ENCODE measurements at regions not wholly inside any gene's neighbourhood (a gene's known extent, or its start where the extent isn't known, plus 50 kb on each side); places are given as distances from the start of the nearest gene placed in this dataset.

DNA sequence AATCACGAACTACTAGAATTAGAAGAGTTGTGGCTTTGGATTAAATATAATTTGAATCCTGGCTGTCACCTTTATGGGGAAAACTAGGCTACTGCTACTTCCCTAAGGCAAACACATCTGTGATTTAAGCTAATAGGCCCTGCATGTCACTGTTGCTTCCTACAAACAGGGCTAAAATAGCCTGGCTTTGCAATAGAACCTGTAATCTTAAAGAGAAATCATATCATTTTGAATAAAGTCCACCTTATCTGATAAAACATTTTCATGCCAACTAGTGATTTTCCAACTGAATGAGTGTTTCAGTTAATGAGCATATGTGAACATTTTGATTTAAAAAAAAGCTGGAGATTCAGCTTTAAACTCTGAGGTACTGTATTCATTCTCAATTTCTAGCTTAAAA, 208.0 kb downstream of the GPR37 start:
- no peaks in the 10 kb centered on the region for H3K36me3 ChIP-seq (ENCODE audit: insufficient read depth, low read length)
- H3K4me2 ChIP-seq (ENCODE audit: low read length) = no peak overlapping the region
- H3K4me3 ChIP-seq (ENCODE audit: low read length) = no peak overlapping the region
- no peaks in the 10 kb centered on the region for H3K9me3 ChIP-seq (replicated peaks; ENCODE audit: low read length)
- no peak overlapping the region for H3K9ac ChIP-seq (ENCODE audit: low read depth, low read length)
- H3K27me3 ChIP-seq (ENCODE audit: control insufficient read depth, insufficient read depth, low read length) = no peaks in the 10 kb centered on the region
- H3K4me1 ChIP-seq (ENCODE audit: control insufficient read depth, insufficient read depth, low read length) = no peaks in the 10 kb centered on the region

DNA sequence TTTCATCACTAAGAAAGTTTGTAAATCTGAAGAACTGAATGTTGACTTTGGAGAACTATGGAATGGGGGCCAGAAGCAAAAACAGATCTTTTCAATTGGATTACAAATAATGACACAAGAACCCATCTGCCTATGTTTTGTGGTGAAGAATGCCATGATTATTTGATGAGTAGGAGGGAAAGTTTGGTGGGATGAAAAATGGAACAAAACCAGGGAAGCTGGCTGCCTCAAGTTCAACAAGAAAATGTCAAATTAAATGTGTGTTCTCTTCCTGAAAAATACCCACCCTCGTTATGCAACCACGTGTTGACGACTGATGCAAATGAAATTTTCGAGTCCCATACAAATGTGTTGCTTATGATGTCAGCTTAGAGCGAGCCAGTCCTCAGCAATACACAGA, 208.5 kb downstream of the GPR37 start:
- Histone ChIP-seq H3K36me3 (ENCODE audit: insufficient read depth, low read length) (no peaks in the 10 kb centered on the region), H3K4me3 (ENCODE audit: low read length) (no peak overlapping the region), H3K4me2 (ENCODE audit: low read length) (no peak overlapping the region), H3K9ac (ENCODE audit: low read depth, low read length) (no peak overlapping the region), H3K9me3 (replicated peaks; ENCODE audit: low read length) (no peaks in the 10 kb centered on the region), H3K27me3 (ENCODE audit: control insufficient read depth, insufficient read depth, low read length) (no peaks in the 10 kb centered on the region), H3K4me1 (ENCODE audit: control insufficient read depth, insufficient read depth, low read length) (peaks cover 4% of the 10 kb centered on the region)

DNA sequence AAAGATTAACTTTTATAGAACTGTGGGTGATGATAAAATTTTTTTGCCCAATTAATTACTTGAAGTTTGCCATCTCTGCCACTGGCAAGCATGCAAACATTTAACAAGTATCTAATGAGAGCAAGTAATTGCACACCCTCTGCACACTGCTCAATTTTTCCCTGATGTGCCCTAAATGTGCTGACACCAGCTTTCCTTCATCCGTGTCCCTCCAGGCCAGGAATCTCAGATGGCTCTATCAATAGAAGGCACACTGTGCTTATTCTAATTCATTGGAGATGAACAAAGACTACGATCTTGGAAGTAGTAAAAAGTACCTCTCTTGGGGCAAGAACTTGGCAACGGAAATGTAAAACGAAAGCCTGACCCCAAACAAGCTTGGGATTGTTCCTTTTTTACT, 212.1 kb downstream of the GPR37 start:
- H3K36me3 ChIP-seq (ENCODE audit: insufficient read depth, low read length) = no peaks in the 10 kb centered on the region
- H3K9me3 ChIP-seq (replicated peaks; ENCODE audit: low read length) = no peaks in the 10 kb centered on the region
- no peak overlapping the region for H3K4me2 ChIP-seq (ENCODE audit: low read length)
- H3K9ac ChIP-seq (ENCODE audit: low read depth, low read length) = no peak overlapping the region
- peaks cover 4% of the 10 kb centered on the region for H3K4me1 ChIP-seq (ENCODE audit: control insufficient read depth, insufficient read depth, low read length)
- H3K27me3 ChIP-seq (ENCODE audit: control insufficient read depth, insufficient read depth, low read length) = no peaks in the 10 kb centered on the region
- H3K4me3 ChIP-seq (ENCODE audit: low read length) = no peak overlapping the region

DNA sequence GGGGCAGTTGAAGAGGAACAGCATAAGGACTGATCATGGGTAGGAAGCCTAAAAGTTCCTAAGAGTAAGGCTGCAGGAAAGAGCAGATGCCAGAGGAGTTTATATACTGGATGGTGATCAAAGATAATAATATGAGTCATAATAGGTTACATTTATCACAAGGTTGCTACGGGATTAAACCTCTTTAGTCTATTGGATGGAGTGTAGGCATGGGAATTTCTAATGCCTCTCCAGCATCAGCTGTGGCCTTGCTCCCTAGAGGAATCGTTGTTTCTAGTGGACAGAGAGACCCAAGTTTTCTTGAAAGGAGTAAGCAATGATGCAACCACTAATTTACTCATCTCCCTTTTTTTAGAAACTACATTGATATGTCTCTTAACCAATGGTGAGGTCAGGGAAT, 213.4 kb downstream of the GPR37 start:
- Histone ChIP-seq H3K4me3 (ENCODE audit: low read length) (no peak overlapping the region), H3K27me3 (ENCODE audit: control insufficient read depth, insufficient read depth, low read length) (no peaks in the 10 kb centered on the region), H3K9ac (ENCODE audit: low read depth, low read length) (no peak overlapping the region), H3K4me2 (ENCODE audit: low read length) (no peak overlapping the region), H3K9me3 (replicated peaks; ENCODE audit: low read length) (no peaks in the 10 kb centered on the region), H3K36me3 (ENCODE audit: insufficient read depth, low read length) (no peaks in the 10 kb centered on the region), H3K4me1 (ENCODE audit: control insufficient read depth, insufficient read depth, low read length) (peaks cover 4% of the 10 kb centered on the region)

DNA sequence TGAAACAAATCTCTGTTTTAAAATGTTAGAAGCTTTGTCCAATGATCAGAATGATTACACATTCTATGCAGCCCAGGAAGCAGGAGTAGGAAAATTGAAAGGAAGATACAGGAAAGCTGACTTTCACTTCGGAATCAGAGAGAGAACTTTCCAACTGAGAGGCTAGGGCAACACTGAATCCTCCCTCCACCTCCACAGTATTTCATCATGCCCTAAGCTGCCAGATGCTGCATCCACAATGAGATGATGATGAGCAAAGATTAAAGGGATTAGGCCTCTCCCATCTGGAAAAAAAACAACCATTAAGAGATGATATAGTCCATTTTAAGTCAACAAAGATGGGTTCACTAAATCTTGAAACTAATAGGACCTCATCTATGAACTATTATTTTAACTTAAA, 215.6 kb downstream of the GPR37 start:
- no peak overlapping the region for H3K9ac ChIP-seq (ENCODE audit: low read depth, low read length)
- H3K4me2 ChIP-seq (ENCODE audit: low read length) = no peak overlapping the region

DNA sequence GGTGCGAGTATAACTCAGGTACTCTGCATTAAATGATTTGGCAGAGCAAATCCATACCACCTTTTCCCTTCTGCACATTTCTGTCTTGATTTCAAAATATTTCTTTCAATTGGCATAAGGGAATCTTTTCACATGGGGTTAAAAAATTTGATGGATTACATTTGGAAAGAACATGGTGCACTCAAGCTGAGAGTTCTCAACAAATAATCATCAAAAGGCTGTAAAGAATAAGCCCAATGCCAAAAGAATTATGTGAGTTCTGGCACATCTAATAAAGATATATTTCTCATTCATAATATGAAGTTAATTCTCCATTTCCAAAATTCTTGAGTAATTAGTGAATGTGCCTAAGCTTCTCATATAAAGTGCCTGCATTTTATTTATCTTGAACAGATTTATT, 223.1 kb downstream of the GPR37 start:
- H3K36me3 ChIP-seq (ENCODE audit: insufficient read depth, low read length) = no peaks in the 10 kb centered on the region
- no peaks in the 10 kb centered on the region for H3K9me3 ChIP-seq (replicated peaks; ENCODE audit: low read length)
- H3K4me3 ChIP-seq (ENCODE audit: low read length) = no peak overlapping the region
- no peak overlapping the region for H3K9ac ChIP-seq (ENCODE audit: low read depth, low read length)
- H3K4me1 ChIP-seq (ENCODE audit: control insufficient read depth, insufficient read depth, low read length) = no peaks in the 10 kb centered on the region
- H3K4me2 ChIP-seq (ENCODE audit: low read length) = no peak overlapping the region
- no peaks in the 10 kb centered on the region for H3K27me3 ChIP-seq (ENCODE audit: control insufficient read depth, insufficient read depth, low read length)

More for the DNA sequence above, 215.6 kb downstream of the GPR37 start:
- Histone ChIP-seq H3K4me1 (ENCODE audit: control insufficient read depth, insufficient read depth, low read length) (peaks cover 4% of the 10 kb centered on the region), H3K4me3 (ENCODE audit: low read length) (no peak overlapping the region), H3K27me3 (ENCODE audit: control insufficient read depth, insufficient read depth, low read length) (no peaks in the 10 kb centered on the region), H3K36me3 (ENCODE audit: insufficient read depth, low read length) (no peaks in the 10 kb centered on the region), H3K9me3 (replicated peaks; ENCODE audit: low read length) (no peaks in the 10 kb centered on the region)

DNA sequence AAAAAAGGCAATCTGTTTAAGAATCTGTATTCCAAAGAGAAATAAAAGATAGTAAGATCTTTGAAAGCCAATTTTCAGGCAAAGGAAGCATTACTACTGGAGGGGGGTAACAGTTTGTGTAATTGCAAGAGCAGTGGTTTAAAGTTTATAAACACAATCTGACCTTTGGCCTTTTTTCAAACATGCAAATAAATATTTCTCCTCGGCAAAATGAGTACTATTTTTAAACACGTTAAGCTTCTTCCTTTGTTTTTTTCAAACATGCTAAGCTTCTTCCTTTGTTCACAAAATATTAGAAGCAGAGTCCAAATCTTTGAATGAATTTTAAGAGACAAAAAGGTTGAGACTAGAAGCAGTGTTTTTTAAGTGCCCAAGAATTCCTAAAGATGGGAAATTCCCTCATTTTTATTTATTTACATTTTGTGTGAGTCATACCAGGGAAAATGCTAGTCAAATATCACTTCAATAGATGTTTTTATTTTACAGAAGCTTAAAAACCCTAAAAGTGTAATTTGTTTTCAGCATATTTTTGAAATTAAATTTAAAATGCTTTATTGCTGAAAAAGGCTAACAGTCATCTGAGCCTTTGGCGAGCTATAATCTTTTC, 229.3 kb downstream of the GPR37 start:
- H3K36me3 ChIP-seq (ENCODE audit: insufficient read depth, low read length) = no peaks in the 10 kb centered on the region
- peaks cover 14% of the 10 kb centered on the region for H3K4me1 ChIP-seq (ENCODE audit: control insufficient read depth, insufficient read depth, low read length)
- no peak overlapping the region for H3K9ac ChIP-seq (ENCODE audit: low read depth, low read length)
- H3K4me3 ChIP-seq (ENCODE audit: low read length) = no peak overlapping the region
- no peak overlapping the region for H3K4me2 ChIP-seq (ENCODE audit: low read length)
- H3K27me3 ChIP-seq (ENCODE audit: control insufficient read depth, insufficient read depth, low read length) = no peaks in the 10 kb centered on the region
- no peaks in the 10 kb centered on the region for H3K9me3 ChIP-seq (replicated peaks; ENCODE audit: low read length)

DNA sequence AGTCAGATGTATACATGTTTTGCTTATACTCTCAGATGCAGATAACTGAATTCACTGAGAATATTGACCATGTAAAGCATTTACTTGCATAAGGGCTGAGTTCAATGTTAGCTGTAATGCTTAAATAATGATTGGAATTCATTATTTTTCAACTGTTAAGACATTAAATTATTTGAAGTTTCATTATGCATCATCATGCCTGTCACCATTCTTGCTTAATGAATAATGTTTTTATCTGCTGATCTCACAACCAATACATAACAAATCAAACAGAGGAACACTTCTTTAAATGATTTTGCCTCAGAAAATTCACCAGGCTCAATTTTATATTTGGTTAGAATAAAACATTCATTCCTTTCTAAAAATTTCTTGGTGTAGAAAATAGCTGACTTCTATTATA, 233.4 kb downstream of the GPR37 start:
- Histone ChIP-seq H3K4me2 (ENCODE audit: low read length) (no peak overlapping the region), H3K9me3 (replicated peaks; ENCODE audit: low read length) (no peaks in the 10 kb centered on the region), H3K27me3 (ENCODE audit: control insufficient read depth, insufficient read depth, low read length) (no peaks in the 10 kb centered on the region), H3K4me1 (ENCODE audit: control insufficient read depth, insufficient read depth, low read length) (peaks cover 14% of the 10 kb centered on the region), H3K9ac (ENCODE audit: low read depth, low read length) (no peak overlapping the region), H3K36me3 (ENCODE audit: insufficient read depth, low read length) (no peaks in the 10 kb centered on the region), H3K4me3 (ENCODE audit: low read length) (no peak overlapping the region)

DNA sequence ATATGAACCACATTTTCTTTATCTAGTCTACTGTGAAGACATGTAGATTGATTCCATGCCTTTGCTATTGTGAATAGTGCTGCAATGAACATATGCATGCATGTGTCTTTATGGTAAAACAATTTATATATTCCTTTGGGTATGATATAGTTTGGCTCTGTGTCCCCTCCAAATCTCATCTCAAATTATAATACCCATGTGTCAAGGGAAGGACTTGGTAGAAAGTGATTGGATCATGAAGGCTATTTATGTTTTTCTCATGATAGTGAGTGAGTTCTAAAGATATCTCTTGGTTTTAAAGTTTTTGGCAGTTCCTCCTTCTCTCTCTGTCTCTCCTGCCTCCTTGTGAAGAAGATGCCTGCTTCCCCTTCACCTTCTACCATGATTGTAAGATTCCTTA, 248.7 kb downstream of the GPR37 start:
- Histone ChIP-seq H3K9me3 (replicated peaks; ENCODE audit: low read length) (no peaks in the 10 kb centered on the region), H3K4me1 (ENCODE audit: control insufficient read depth, insufficient read depth, low read length) (no peaks in the 10 kb centered on the region), H3K27me3 (ENCODE audit: control insufficient read depth, insufficient read depth, low read length) (no peaks in the 10 kb centered on the region), H3K36me3 (ENCODE audit: insufficient read depth, low read length) (no peaks in the 10 kb centered on the region), H3K4me2 (ENCODE audit: low read length) (no peak overlapping the region), H3K4me3 (ENCODE audit: low read length) (no peak overlapping the region), H3K9ac (ENCODE audit: low read depth, low read length) (no peak overlapping the region)

DNA sequence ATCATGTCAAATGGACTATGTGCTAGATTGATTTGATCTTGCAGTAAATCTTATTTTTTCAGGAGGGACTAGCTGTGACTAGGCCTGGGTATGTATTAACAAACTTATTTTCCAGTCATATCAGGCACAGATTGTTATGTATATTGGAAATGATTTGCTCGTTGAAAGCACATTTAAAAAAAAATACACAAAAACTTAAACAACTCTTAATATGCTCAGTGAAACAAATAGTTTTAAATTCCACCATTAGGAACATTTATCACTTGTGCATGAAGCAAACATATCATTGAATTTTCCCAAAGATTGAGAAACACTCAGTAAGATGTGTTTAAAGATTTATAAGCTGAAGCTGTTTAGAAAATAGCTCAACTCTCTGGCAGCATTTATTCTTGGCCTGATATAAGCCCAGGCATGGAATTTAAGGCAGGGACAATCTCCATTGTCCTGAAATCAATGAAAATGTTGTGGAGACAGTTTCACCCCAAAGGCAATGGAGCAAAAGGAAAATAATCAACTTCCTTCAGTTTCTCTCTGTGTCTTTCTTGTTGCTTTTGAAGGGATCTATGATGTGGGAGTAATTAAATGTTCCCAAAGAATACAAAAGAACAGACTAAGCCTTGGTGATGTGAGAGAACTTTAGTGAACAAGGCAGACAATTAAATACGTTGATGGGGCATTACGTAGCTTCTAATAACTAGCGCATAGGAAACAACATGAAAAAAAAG, 250.3 kb downstream of the GPR37 start:
- Histone ChIP-seq H3K9me3 (replicated peaks; ENCODE audit: low read length) (no peaks in the 10 kb centered on the region), H3K4me1 (ENCODE audit: control insufficient read depth, insufficient read depth, low read length) (no peaks in the 10 kb centered on the region)

DNA sequence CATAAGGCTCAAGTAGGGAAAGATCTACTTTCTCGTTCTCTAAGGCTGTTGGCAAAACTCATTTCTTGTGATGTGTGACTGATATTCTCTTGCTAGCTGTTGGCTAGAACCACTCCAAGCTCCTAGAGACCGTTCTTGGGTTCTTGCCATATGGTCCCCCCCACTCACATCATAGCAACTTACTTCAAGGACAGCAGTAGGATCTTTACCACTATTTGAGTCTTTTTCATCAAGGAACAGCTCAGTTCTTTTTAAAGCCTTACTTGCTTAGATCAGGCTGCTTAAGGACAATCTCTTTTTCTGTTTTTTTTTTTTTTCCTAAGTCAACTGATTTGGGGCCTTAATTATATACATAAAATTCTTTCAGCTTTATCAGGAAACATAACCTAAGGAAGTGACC, 251.1 kb downstream of the GPR37 start:
- no peaks in the 10 kb centered on the region for H3K36me3 ChIP-seq (ENCODE audit: insufficient read depth, low read length)
- H3K27me3 ChIP-seq (ENCODE audit: control insufficient read depth, insufficient read depth, low read length) = no peaks in the 10 kb centered on the region
- no peak overlapping the region for H3K9ac ChIP-seq (ENCODE audit: low read depth, low read length)
- H3K4me1 ChIP-seq (ENCODE audit: control insufficient read depth, insufficient read depth, low read length) = no peaks in the 10 kb centered on the region
- H3K4me3 ChIP-seq (ENCODE audit: low read length) = no peak overlapping the region
- no peaks in the 10 kb centered on the region for H3K9me3 ChIP-seq (replicated peaks; ENCODE audit: low read length)
- no peak overlapping the region for H3K4me2 ChIP-seq (ENCODE audit: low read length)

More for the DNA sequence above, 250.3 kb downstream of the GPR37 start:
- Histone ChIP-seq H3K4me2 (ENCODE audit: low read length) (no peak overlapping the region), H3K4me3 (ENCODE audit: low read length) (no peak overlapping the region), H3K9ac (ENCODE audit: low read depth, low read length) (no peak overlapping the region), H3K36me3 (ENCODE audit: insufficient read depth, low read length) (no peaks in the 10 kb centered on the region), H3K27me3 (ENCODE audit: control insufficient read depth, insufficient read depth, low read length) (no peaks in the 10 kb centered on the region)

DNA sequence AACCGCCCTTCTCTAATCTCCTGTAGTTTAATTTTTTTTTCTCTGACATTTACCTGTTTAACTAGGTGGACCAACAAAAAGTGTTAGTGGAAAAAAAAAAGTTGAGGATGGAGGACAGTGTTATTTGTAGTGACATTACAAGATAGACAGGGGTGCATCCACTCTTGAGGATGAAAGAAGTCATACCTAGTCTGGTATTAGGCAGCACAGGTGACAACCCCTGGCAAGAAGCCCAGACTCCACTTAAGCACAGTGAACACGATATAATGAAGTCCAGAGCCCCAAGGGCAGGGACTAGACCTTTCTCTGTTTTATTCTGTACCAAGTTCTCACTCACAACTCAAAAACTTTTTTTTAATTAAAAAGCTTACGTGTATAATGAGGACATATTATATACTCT, 268.4 kb downstream of the GPR37 start:
- Histone ChIP-seq H3K9me3 (replicated peaks; ENCODE audit: low read length) (no peaks in the 10 kb centered on the region), H3K4me1 (ENCODE audit: control insufficient read depth, insufficient read depth, low read length) (no peaks in the 10 kb centered on the region), H3K36me3 (ENCODE audit: insufficient read depth, low read length) (no peaks in the 10 kb centered on the region), H3K27me3 (ENCODE audit: control insufficient read depth, insufficient read depth, low read length) (no peaks in the 10 kb centered on the region), H3K4me2 (ENCODE audit: low read length) (no peak overlapping the region), H3K9ac (ENCODE audit: low read depth, low read length) (no peak overlapping the region), H3K4me3 (ENCODE audit: low read length) (no peak overlapping the region)

Measured in skeletal muscle satellite cell (primary cell).